Skin of body (tissue), 1 donor: ENCODE measurements at regions not wholly inside any gene's neighbourhood (a gene's known extent, or its start where the extent isn't known, plus 50 kb on each side); places are given as distances from the start of the nearest gene placed in this dataset.

Experiments
- DNase-seq: peaks from one replicate; lab custom pipeline; 2025; lab: John Stamatoyannopoulos, UW

GRCh38 chr2:226220511-226220910 lies 579.1 kb downstream of the IRS1 start:
- DNase-seq, result no peak

- no peak for DNase-seq
These were observed 582.4 kb downstream of the IRS1 start for GRCh38 chr2:226217191-226217590.

- DNase-seq, result no peak
These were observed 583.0 kb downstream of the IRS1 start for GRCh38 chr2:226216575-226216974.

GRCh38 chr2:226215902-226216503 lies 583.6 kb downstream of the IRS1 start:
- no peak for DNase-seq

GRCh38 chr2:226213717-226214116 lies 585.9 kb downstream of the IRS1 start:
- DNase-seq, result peak; percentile 18

- DNase-seq, result peak; percentile 76
These were observed 588.2 kb downstream of the IRS1 start for GRCh38 chr2:226211439-226211838.

GRCh38 chr2:226208726-226209125 lies 590.9 kb downstream of the IRS1 start:
- no peak for DNase-seq

GRCh38 chr2:226207671-226208070 lies 591.9 kb downstream of the IRS1 start:
- DNase-seq, result no peak

- no peak for DNase-seq
These were observed 600.1 kb downstream of the IRS1 start for GRCh38 chr2:226199555-226199954.

- DNase-seq, result peak; percentile 32
These were observed 600.7 kb downstream of the IRS1 start for GRCh38 chr2:226198956-226199355.

- no peak for DNase-seq
These were observed 609.0 kb downstream of the IRS1 start for GRCh38 chr2:226190479-226191252.

- DNase-seq, result no peak
These were observed 610.6 kb downstream of the IRS1 start for GRCh38 chr2:226189061-226189460.

GRCh38 chr2:226187616-226188015 lies 612.0 kb downstream of the IRS1 start:
- peak; percentile 86 for DNase-seq

GRCh38 chr2:226187156-226187555 lies 612.5 kb downstream of the IRS1 start:
- no peak for DNase-seq

- DNase-seq, result peak; percentile 96
These were observed 613.9 kb downstream of the IRS1 start for GRCh38 chr2:226185616-226186211.

GRCh38 chr2:226184940-226185615 lies 614.5 kb downstream of the IRS1 start:
- peak; percentile 95 for DNase-seq

GRCh38 chr2:226184540-226184939 lies 615.1 kb downstream of the IRS1 start:
- no peak for DNase-seq

- no peak for DNase-seq
These were observed 616.1 kb downstream of the IRS1 start for GRCh38 chr2:226183550-226183949.

GRCh38 chr2:226183033-226183432 lies 616.6 kb downstream of the IRS1 start:
- DNase-seq, result no peak

- DNase-seq, result no peak
These were observed 617.7 kb downstream of the IRS1 start for GRCh38 chr2:226181909-226182308.

- DNase-seq, result no peak
These were observed 619.2 kb downstream of the IRS1 start for GRCh38 chr2:226180281-226180884.

- DNase-seq, result no peak
These were observed 620.6 kb downstream of the IRS1 start for GRCh38 chr2:226179010-226179409.
